CD14-positive monocyte (primary cell): ENCODE measurements at regions not wholly inside any gene's neighbourhood (a gene's known extent, or its start where the extent isn't known, plus 50 kb on each side); places are given as distances from the start of the nearest gene placed in this dataset.

Experiments used
- DNase-seq, 3 donors: peaks; one replicate each; pipeline ENCODE4 v3.0.0-alpha.2; 2011 to 2022
- H2AFZ ChIP-seq: 2 replicates; pipeline ENCODE4 v1.6.0; 2012; ENCODE audit warnings: mild to moderate bottlenecking, low read depth, low read length, inconsistent platforms; ENCODE audit not compliant: insufficient read depth, poor library complexity, severe bottlenecking
- H3K27ac ChIP-seq, 2 donors: 1 replicate in 1 of 2; 2 replicates in 1 of 2; pipeline ENCODE4 v1.5.1; 2012 to 2013; ENCODE audit warnings: low read length in 2 of 2, control low read depth in 1 of 2, inconsistent platforms in 1 of 2, low read depth in 1 of 2, mild to moderate bottlenecking in 1 of 2
- H3K27me3 ChIP-seq, 2 donors: one replicate each; pipeline versions ENCODE4 v1.6.0 to v1.6.1; 2011 to 2013; ENCODE audit warnings: low read length in 2 of 2; ENCODE audit not compliant: control insufficient read depth in 2 of 2, insufficient read depth in 2 of 2
- H3K36me3 ChIP-seq, 2 donors: replicated peaks in 1 of 2; 1 replicate in 1 of 2; 2 replicates in 1 of 2; pipeline versions ENCODE4 v1.5.1 to v1.6.1; 2012 to 2013; ENCODE audit warnings: low read length in 2 of 2, control low read depth in 1 of 2, inconsistent platforms in 1 of 2, mild to moderate bottlenecking in 1 of 2; ENCODE audit not compliant: insufficient read depth in 2 of 2, control insufficient read depth in 1 of 2
- H3K4me1 ChIP-seq, 2 donors: 1 replicate in 1 of 2; 2 replicates in 1 of 2; pipeline versions ENCODE4 v1.5.1 to v1.6.1; 2012 to 2013; ENCODE audit warnings: low read length in 2 of 2, control low read depth in 1 of 2, inconsistent platforms in 1 of 2, mild to moderate bottlenecking in 1 of 2, moderate library complexity in 1 of 2; ENCODE audit not compliant: insufficient read depth in 2 of 2, control insufficient read depth in 1 of 2
- H3K4me2 ChIP-seq: replicated peaks from 2 replicates; pipeline ENCODE3; 2012; ENCODE audit warnings: low read length, moderate library complexity, mild to moderate bottlenecking; ENCODE audit not compliant: poor library complexity, severe bottlenecking; ENCODE audit errors: extremely low read depth
- H3K4me3 ChIP-seq, 3 experiments: fragments of 200-600 bp in 1 of 3; sonication (generic) in 1 of 3; replicated peaks in 1 of 3; 1 replicate in 2 of 3; 2 replicates in 1 of 3; pipeline ENCODE4 v1.5.1; 2011 to 2013; ENCODE audit warnings: low read length in 3 of 3, mild to moderate bottlenecking in 3 of 3, control low read depth in 2 of 3, low read depth in 2 of 3, inconsistent platforms in 1 of 3, moderate library complexity in 1 of 3
- H3K79me2 ChIP-seq: 2 replicates; pipeline ENCODE4 v1.6.0; 2012; ENCODE audit warnings: mild to moderate bottlenecking, control low read depth, inconsistent platforms, low read length, moderate library complexity; ENCODE audit not compliant: insufficient read depth
- H3K9ac ChIP-seq: 2 replicates; pipeline ENCODE4 v1.6.0; 2017; ENCODE audit warnings: low read length, mild to moderate bottlenecking; ENCODE audit not compliant: insufficient read depth, poor library complexity, severe bottlenecking
- H3K9me3 ChIP-seq, 2 donors: replicated peaks in 1 of 2; 1 replicate in 1 of 2; 2 replicates in 1 of 2; pipeline versions ENCODE4 v1.5.1 to v1.6.1; 2012 to 2013; ENCODE audit warnings: low read length in 2 of 2, control low read depth in 1 of 2; ENCODE audit not compliant: control insufficient read depth in 1 of 2, insufficient read depth in 1 of 2
- H4K20me1 ChIP-seq: 2 replicates; pipeline ENCODE4 v1.6.0; 2012; ENCODE audit warnings: mild to moderate bottlenecking, low read length, control low read depth, moderate library complexity; ENCODE audit not compliant: insufficient read depth
- H3K27ac Mint-ChIP-seq, 7 donors: one replicate each; pipeline ENCODE4 v1.8.0; 2020; ENCODE audit warnings: mild to moderate bottlenecking in 7 of 7, mixed read lengths in 7 of 7, moderate library complexity in 6 of 7, inconsistent platforms in 2 of 7
- H3K27me3 Mint-ChIP-seq, 3 donors: one replicate each; pipeline ENCODE4 v1.8.0; 2021 to 2022; ENCODE audit warnings: low read depth in 3 of 3, mild to moderate bottlenecking in 3 of 3, mixed read lengths in 3 of 3, moderate library complexity in 3 of 3, inconsistent platforms in 1 of 3
- H3K36me3 Mint-ChIP-seq, 2 donors: one replicate each; pipeline ENCODE4 v1.8.0; 2020; ENCODE audit warnings: mixed read lengths in 2 of 2, inconsistent platforms in 1 of 2, mild to moderate bottlenecking in 1 of 2
- H3K4me1 Mint-ChIP-seq: one replicate; pipeline ENCODE4 v1.8.0; 2020; ENCODE audit warnings: mild to moderate bottlenecking, mixed read lengths
- H3K4me3 Mint-ChIP-seq, 2 donors: one replicate each; pipeline ENCODE4 v1.8.0; 2020; ENCODE audit warnings: mild to moderate bottlenecking in 2 of 2, mixed read lengths in 2 of 2, moderate library complexity in 1 of 2
- H3K9me3 Mint-ChIP-seq, 7 donors: one replicate each; pipeline ENCODE4 v1.8.0; 2020 to 2022; ENCODE audit warnings: mixed read lengths in 7 of 7, mild to moderate bottlenecking in 6 of 7, moderate library complexity in 6 of 7, inconsistent platforms in 2 of 7
- WGBS: methylation state at CpG from one replicate; pipeline ENCODE4 v1.1.5; 2013; ENCODE audit warnings: missing lambda C conversion rate; ENCODE audit not compliant: insufficient coverage; 5-methylcytosine and 5-hydroxymethylcytosine counted together
- intact Hi-C, 2 donors: fragments of 100-400 bp; cut with micrococcal nuclease; formaldehyde crosslinking; loops; one replicate each; pipeline versions ENCODE4 v1.15.0 to v1.15.1; 2023
- TF ChIP-seq, protein P1 (sequence below): fragments of 200-600 bp; IDR thresholded peaks from one replicate; pipeline ENCODE4 v1.8.0; 2022; ENCODE audit warnings: antibody characterized with exemption, mild to moderate bottlenecking

DNA sequence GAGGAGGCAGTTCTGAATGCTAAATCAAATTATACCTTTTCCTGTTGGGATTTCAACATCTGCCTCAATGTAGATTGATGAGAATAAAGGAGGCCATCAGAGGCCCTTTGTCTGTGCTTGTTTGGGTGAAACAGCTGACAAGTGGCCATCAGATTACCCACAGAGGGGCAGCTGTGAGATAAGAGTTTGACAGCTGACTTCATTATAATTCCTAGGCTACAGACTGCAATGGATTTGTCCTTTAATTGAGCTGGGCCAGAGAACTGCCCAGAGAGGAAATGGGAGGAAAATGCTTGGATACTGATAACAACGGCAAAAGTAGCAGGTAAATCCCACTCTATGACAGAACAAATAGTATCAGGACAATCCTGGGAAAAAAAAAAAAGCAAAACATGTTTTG is 649.4 kb downstream of the HDGFL1 start:
- Histone ChIP-seq H3K9ac (no peak overlapping the region), H3K36me3 (no peaks in the 10 kb centered on the region), H3K4me3 (no peak overlapping the region), H3K9me3 (no peaks in the 10 kb centered on the region), H4K20me1 (no peaks in the 10 kb centered on the region), H3K27me3 (no peaks in the 10 kb centered on the region), H3K27ac (no peak overlapping the region), H3K4me2 (no peak overlapping the region), H2AFZ (no peak overlapping the region), H3K4me1 (no peaks in the 10 kb centered on the region), H3K79me2 (no peaks in the 10 kb centered on the region)
- Mint-ChIP-seq H3K4me3 (no peak overlapping the region), H3K9me3 (peaks cover 0 to 11% (median 3%) of the 10 kb centered on the region in 7 donors), H3K27me3 (no peaks in the 10 kb centered on the region), H3K36me3 (no peaks in the 10 kb centered on the region), H3K27ac (peak overlapping the region in 1 of 7 donors; percentile 69), H3K4me1 (no peaks in the 10 kb centered on the region)
- WGBS, result no CpG with 5 or more reads among the region's 1 CpG
- TF ChIP-seq, protein P1, sequence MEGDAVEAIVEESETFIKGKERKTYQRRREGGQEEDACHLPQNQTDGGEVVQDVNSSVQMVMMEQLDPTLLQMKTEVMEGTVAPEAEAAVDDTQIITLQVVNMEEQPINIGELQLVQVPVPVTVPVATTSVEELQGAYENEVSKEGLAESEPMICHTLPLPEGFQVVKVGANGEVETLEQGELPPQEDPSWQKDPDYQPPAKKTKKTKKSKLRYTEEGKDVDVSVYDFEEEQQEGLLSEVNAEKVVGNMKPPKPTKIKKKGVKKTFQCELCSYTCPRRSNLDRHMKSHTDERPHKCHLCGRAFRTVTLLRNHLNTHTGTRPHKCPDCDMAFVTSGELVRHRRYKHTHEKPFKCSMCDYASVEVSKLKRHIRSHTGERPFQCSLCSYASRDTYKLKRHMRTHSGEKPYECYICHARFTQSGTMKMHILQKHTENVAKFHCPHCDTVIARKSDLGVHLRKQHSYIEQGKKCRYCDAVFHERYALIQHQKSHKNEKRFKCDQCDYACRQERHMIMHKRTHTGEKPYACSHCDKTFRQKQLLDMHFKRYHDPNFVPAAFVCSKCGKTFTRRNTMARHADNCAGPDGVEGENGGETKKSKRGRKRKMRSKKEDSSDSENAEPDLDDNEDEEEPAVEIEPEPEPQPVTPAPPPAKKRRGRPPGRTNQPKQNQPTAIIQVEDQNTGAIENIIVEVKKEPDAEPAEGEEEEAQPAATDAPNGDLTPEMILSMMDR, result no peak
- intact Hi-C loops, result no loop called here
- no peak for DNase-seq

DNA sequence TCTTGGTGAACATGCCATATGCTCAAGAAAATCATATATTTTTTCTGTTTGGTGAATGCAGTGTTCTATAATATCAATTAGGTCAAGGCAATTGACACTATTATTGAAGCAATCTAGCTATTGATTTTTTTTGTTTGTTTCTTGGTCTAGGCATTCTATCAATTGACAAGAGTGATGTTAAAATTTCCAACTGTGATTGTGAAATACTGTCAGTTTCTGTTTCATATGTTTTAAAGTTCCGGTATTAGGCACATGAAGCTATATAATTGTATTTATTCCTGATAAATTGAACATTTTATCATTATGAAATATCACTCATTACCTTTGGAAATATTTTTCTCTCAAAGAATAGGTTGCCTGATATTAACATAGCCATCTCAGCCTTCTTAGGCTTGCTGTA is 653.4 kb downstream of the HDGFL1 start:
- Histone ChIP-seq H3K27me3 (no peaks in the 10 kb centered on the region), H3K9ac (no peak overlapping the region), H3K4me2 (no peak overlapping the region), H3K4me1 (no peaks in the 10 kb centered on the region), H2AFZ (no peak overlapping the region), H3K9me3 (peaks cover 0 to under 1% of the 10 kb centered on the region in 2 donors), H3K79me2 (no peaks in the 10 kb centered on the region), H3K27ac (no peak overlapping the region), H3K4me3 (no peak overlapping the region), H4K20me1 (no peaks in the 10 kb centered on the region), H3K36me3 (no peaks in the 10 kb centered on the region)
- Mint-ChIP-seq H3K9me3 (peaks cover 4 to 23% (median 9%) of the 10 kb centered on the region in 7 donors), H3K27ac (no peak overlapping the region), H3K27me3 (no peaks in the 10 kb centered on the region), H3K4me3 (no peak overlapping the region), H3K36me3 (no peaks in the 10 kb centered on the region), H3K4me1 (no peaks in the 10 kb centered on the region)
- TF ChIP-seq, protein P1, result no peak
- WGBS, result no CpG with 5 or more reads among the region's 1 CpG
- DNase-seq, result no peak
- intact Hi-C loops, result no loop called here
